ENCODE measurements at regions not wholly inside any gene's neighbourhood (a gene's known extent, or its start where the extent isn't known, plus 50 kb on each side); places are given as distances from the start of the nearest gene placed in this dataset.

GRCh38 chr3:153305189-153305588 lies 143.2 kb downstream of the RAP2B start:
- CTCF ChIA-PET = interaction anchor here (0.7 kb wide), 1 partner anchor 251 kb away, joined by 3 read pairs; no protein-coding TSS in a partner anchor
- Histone ChIP-seq H3K27ac (ENCODE audit: extremely low read depth, low read depth, low read length) (no peak overlapping the region), H3K36me3 (ENCODE audit: control insufficient read depth in 2 of 2, insufficient read depth in 1 of 2, low read length in 2 of 2) (no peaks in the 10 kb centered on the region), H3K4me3 (ENCODE audit: low read depth, low read length) (no peak overlapping the region), H3K4me1 (ENCODE audit: control insufficient read depth, insufficient read depth, low read length) (no peaks in the 10 kb centered on the region), H3K9me3 (ENCODE audit: control insufficient read depth, insufficient read depth, low read depth, low read length) (no peaks in the 10 kb centered on the region)
- no peak for TF ChIP-seq ZBTB20 (tag by site-specific recombination; IDR thresholded peaks at IDR 0.05)
- TF ChIP-seq ZNF639 (tag by site-specific recombination; IDR thresholded peaks at IDR 0.05) = no peak
- no peak for TF ChIP-seq SCRT2 (tag by site-specific recombination; IDR thresholded peaks at IDR 0.05)
- TF ChIP-seq ZNF530 (tag by site-specific recombination; IDR thresholded peaks at IDR 0.05; ENCODE audit: low read depth) = no peak
- POLR2A ChIA-PET = no interaction called here

DNA sequence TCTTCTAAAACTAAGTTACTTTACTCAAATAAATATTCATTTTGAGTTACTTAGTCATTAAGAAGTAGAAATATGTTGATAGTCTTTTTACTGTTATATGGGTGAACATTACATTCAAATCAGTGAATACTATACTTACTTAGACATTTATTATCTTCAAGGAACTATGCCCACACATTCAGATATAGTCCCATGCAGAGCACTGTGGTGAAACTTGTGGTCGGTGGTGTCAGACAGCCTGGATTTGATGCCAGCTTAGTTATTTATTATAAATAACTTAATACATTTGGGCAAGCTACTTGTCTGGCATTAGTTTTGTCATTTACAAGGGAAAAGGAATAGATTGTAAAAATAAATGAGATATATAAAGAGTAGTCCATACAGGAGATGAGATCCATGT lies 149.5 kb downstream of the RAP2B start:
- Histone ChIP-seq H3K4me3 (ENCODE audit: low read depth, low read length) (no peak overlapping the region), H3K9me3 (ENCODE audit: control insufficient read depth, insufficient read depth, low read depth, low read length) (no peaks in the 10 kb centered on the region), H3K4me1 (ENCODE audit: control insufficient read depth, insufficient read depth, low read length) (no peaks in the 10 kb centered on the region), H3K36me3 (ENCODE audit: control insufficient read depth in 2 of 2, insufficient read depth in 1 of 2, low read length in 2 of 2) (no peaks in the 10 kb centered on the region), H3K27ac (ENCODE audit: extremely low read depth, low read depth, low read length) (no peak overlapping the region)
- ChIA-PET CTCF (no interaction called here), POLR2A (no interaction called here)
- TF ChIP-seq HOXC10 (CRISPR knock-in tag; IDR thresholded peaks at IDR 0.05) = no peak
- no peak for TF ChIP-seq ZFP3 (tag by site-specific recombination; IDR thresholded peaks at IDR 0.05; ENCODE audit: low read depth)
- TF ChIP-seq BCL11A (tag by site-specific recombination; IDR thresholded peaks at IDR 0.05; ENCODE audit: low read depth) = no peak
- TF ChIP-seq KLF17 (tag by site-specific recombination; IDR thresholded peaks at IDR 0.05) = no peak
- no peak for TF ChIP-seq ZNF175 (tag by site-specific recombination; IDR thresholded peaks at IDR 0.05)
- no peak for TF ChIP-seq ZNF621 (tag by site-specific recombination; IDR thresholded peaks at IDR 0.05)

DNA sequence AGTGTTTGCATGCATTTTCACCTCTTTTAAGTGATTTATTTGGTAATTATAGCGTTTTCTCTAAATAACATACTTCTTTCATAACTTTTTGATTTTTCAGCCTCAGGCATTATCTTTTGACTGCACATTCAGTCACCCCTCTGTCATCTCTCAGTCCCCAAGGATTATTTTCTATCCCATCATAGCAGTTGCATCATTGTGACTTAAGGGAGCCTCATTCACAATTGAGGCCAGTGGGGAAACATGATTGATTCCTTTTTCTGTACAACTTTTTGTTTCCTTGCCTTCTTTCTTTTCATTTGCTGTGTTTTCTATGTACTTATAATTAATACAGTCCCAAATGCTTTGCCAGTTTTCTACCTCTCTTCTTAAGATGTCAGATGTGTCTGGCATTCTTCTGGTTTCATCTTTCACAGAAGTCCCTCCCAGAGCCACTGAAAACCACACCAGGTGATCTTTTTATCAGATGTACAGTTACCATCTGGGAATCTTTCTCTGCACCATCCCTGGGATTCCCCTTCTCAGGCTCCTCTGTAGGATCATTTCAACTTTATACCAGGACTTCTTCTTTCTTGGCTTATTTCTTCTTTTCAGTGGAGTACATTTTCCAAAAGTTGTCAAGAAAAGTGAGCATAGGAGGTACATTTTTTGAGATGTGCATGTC lies 151.4 kb downstream of the RAP2B start:
- Histone ChIP-seq H3K36me3 (ENCODE audit: control insufficient read depth in 2 of 2, insufficient read depth in 1 of 2, low read length in 2 of 2) (no peaks in the 10 kb centered on the region), H3K4me3 (ENCODE audit: low read depth, low read length) (no peak overlapping the region), H3K27ac (ENCODE audit: extremely low read depth, low read depth, low read length) (no peak overlapping the region), H3K4me1 (ENCODE audit: control insufficient read depth, insufficient read depth, low read length) (no peaks in the 10 kb centered on the region), H3K9me3 (ENCODE audit: control insufficient read depth, insufficient read depth, low read depth, low read length) (no peaks in the 10 kb centered on the region)
- TF ChIP-seq ZNF221 (tag by site-specific recombination; IDR thresholded peaks at IDR 0.05; ENCODE audit: borderline replicate concordance) = no peak
- no peak for TF ChIP-seq ZNF639 (tag by site-specific recombination; IDR thresholded peaks at IDR 0.05)
- no peak for TF ChIP-seq INSM2 (tag by site-specific recombination; IDR thresholded peaks at IDR 0.05)
- TF ChIP-seq ZNF549 (tag by site-specific recombination; IDR thresholded peaks at IDR 0.05) = no peak
- no peak for TF ChIP-seq ZNF776 (tag by site-specific recombination; IDR thresholded peaks at IDR 0.05; ENCODE audit: borderline replicate concordance)
- ChIA-PET POLR2A (no interaction called here), CTCF (interaction anchor here (0.6 to 0.7 kb wide), 2 partner anchors 97 to 526 kb away, joined by 3 read pairs; no protein-coding TSS in a partner anchor)

Measured in HEK293 (cell line).